Transverse colon (tissue), 4 donors: ENCODE measurements at regions not wholly inside any gene's neighbourhood (a gene's known extent, or its start where the extent isn't known, plus 50 kb on each side); places are given as distances from the start of the nearest gene placed in this dataset.

ENCODE experiments used
- EP300 ChIP-seq: sonication (generic); formaldehyde crosslinking; IDR thresholded peaks from one replicate; pipeline ENCODE4 v1.6.1; 2017; ENCODE audit warnings: antibody characterized with exemption, low read depth
- POLR2A ChIP-seq: fragments of 450-650 bp; IDR thresholded peaks from one replicate; pipeline ENCODE4 v1.6.1; 2016; ENCODE audit warnings: antibody characterized with exemption, mild to moderate bottlenecking, moderate library complexity
- POLR2AphosphoS5 ChIP-seq, 3 donors: sonication (generic); formaldehyde crosslinking; IDR thresholded peaks; one replicate each; pipeline ENCODE4 v1.6.1; 2016; ENCODE audit warnings: antibody characterized with exemption in 3 of 3
- TF ChIP-seq, protein P1 (sequence below), 5 experiments: fragments of 200-600 bp in 3 of 5; fragments of 450-650 bp in 2 of 5; sonication (generic) in 3 of 5; IDR thresholded peaks; 1 replicate in 2 of 5; 2 replicates in 3 of 5; pipeline ENCODE4 v1.5.1; 2016 to 2017; ENCODE audit warnings: antibody characterized with exemption in 5 of 5, inconsistent platforms in 3 of 5, mild to moderate bottlenecking in 2 of 5, moderate library complexity in 1 of 5

DNA sequence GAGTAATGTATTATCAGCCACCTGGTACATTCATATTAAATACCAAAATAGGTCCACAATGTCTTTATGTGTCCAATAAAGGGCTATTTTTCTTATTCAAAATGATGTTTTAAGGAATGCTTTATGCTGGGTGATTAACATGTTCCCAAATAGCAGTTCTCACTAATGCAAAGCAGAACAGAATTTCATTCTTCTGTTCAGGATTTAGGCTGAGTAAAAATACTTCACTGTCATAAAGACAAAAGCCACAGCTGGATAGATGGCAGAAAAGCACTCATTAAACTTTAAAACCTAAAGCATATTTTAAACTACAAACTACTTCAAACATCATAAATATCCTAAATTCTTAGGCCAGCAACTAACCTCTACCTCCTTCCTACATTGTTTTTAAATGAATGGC, 244.0 kb downstream of the TMA16 start:
- TF ChIP-seq EP300 (no peak), POLR2AphosphoS5 (IDR thresholded peaks at IDR 0.05) (no peak), POLR2A (no peak)
- TF ChIP-seq, protein P1, sequence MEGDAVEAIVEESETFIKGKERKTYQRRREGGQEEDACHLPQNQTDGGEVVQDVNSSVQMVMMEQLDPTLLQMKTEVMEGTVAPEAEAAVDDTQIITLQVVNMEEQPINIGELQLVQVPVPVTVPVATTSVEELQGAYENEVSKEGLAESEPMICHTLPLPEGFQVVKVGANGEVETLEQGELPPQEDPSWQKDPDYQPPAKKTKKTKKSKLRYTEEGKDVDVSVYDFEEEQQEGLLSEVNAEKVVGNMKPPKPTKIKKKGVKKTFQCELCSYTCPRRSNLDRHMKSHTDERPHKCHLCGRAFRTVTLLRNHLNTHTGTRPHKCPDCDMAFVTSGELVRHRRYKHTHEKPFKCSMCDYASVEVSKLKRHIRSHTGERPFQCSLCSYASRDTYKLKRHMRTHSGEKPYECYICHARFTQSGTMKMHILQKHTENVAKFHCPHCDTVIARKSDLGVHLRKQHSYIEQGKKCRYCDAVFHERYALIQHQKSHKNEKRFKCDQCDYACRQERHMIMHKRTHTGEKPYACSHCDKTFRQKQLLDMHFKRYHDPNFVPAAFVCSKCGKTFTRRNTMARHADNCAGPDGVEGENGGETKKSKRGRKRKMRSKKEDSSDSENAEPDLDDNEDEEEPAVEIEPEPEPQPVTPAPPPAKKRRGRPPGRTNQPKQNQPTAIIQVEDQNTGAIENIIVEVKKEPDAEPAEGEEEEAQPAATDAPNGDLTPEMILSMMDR (IDR thresholded peaks at IDR 0.05) = no peak
